Right ventricle myocardium superior (tissue), 1 donor: ENCODE measurements at regions not wholly inside any gene's neighbourhood (a gene's known extent, or its start where the extent isn't known, plus 50 kb on each side); places are given as distances from the start of the nearest gene placed in this dataset.
"Not testable (repeated sequence)": the region's sequence is repeated elsewhere in the genome, so short reads cannot be mapped to it uniquely, and the experiment has no call there.

ENCODE experiments used
- ATAC-seq: fragments of 200-7000 bp; cut with Tn5 transposase; one replicate; pipeline ENCODE4 v1.9.1; 2020; ENCODE audit warnings: mild to moderate bottlenecking; ENCODE audit not compliant: poor library complexity
- DNase-seq: peaks from one replicate; pipeline ENCODE4 v3.0.0-alpha.2; 2020
- intact Hi-C: fragments of 100-400 bp; cut with DNase I; formaldehyde crosslinking; loops from one replicate; pipeline ENCODE4 v1.11.2; 2022
- donor health status: DM: no; HTN: yes; CAD: no; lungs with severe emphysema.

- DNase-seq (no peak), ATAC-seq (no peak)
- intact Hi-C loops, result no loop called here
Measured at GRCh38 chr2:3899536-3900155, 196.3 kb downstream of the DCDC2C start.

- no peak for ATAC-seq
Measured at GRCh38 chr2:3902131-3902530, 198.8 kb downstream of the DCDC2C start.

GRCh38 chr2:3904061-3904460 lies 200.7 kb downstream of the DCDC2C start:
- intact Hi-C loops, result no loop called here
- DNase-seq (no peak), ATAC-seq (no peak)

More at GRCh38 chr2:3902131-3902530, 198.8 kb downstream of the DCDC2C start:
- DNase-seq, result no peak
- intact Hi-C loops, result no loop called here

GRCh38 chr2:3908498-3908897 lies 205.1 kb downstream of the DCDC2C start:
- ATAC-seq, intact Hi-C loops, DNase-seq: not testable (repeated sequence)

- no peak for DNase-seq
- ATAC-seq, result no peak
- intact Hi-C loops, result no loop called here
Measured at GRCh38 chr2:3911882-3912455, 208.6 kb downstream of the DCDC2C start.

- ATAC-seq (no peak), DNase-seq (no peak)
- intact Hi-C loops, result no loop called here
Measured at GRCh38 chr2:3913166-3913565, 209.8 kb downstream of the DCDC2C start.

- intact Hi-C loops, result no loop called here
- DNase-seq (no peak), ATAC-seq (no peak)
Measured at GRCh38 chr2:3914241-3914640, 210.9 kb downstream of the DCDC2C start.

GRCh38 chr2:3927031-3927430 lies 223.7 kb downstream of the DCDC2C start:
- intact Hi-C loops, result no loop called here
- ATAC-seq (no peak), DNase-seq (no peak)

- DNase-seq (no peak), ATAC-seq (no peak)
- intact Hi-C loops, result no loop called here
Measured at GRCh38 chr2:3929374-3929773, 226.0 kb downstream of the DCDC2C start.

- DNase-seq (no peak), ATAC-seq (no peak)
- intact Hi-C loops, result no loop called here
Measured at GRCh38 chr2:3930246-3930645, 226.9 kb downstream of the DCDC2C start.

GRCh38 chr2:3940661-3941060 lies 237.3 kb downstream of the DCDC2C start:
- ATAC-seq (no peak), DNase-seq (no peak)
- intact Hi-C loops, result no loop called here

- DNase-seq (no peak), ATAC-seq (no peak)
- intact Hi-C loops, result no loop called here
Measured at GRCh38 chr2:3942841-3943240, 239.5 kb downstream of the DCDC2C start.

- intact Hi-C loops, result no loop called here
- no peak for DNase-seq
- no peak for ATAC-seq
Measured at GRCh38 chr2:3944071-3944470, 240.7 kb downstream of the DCDC2C start.

GRCh38 chr2:3944841-3945240 lies 241.5 kb downstream of the DCDC2C start:
- intact Hi-C loops, result no loop called here
- no peak for DNase-seq
- no peak for ATAC-seq

- DNase-seq (no peak), ATAC-seq (no peak)
- intact Hi-C loops, result no loop called here
Measured at GRCh38 chr2:3948191-3948590, 244.8 kb downstream of the DCDC2C start.

- ATAC-seq (no peak), DNase-seq (no peak)
- intact Hi-C loops, result no loop called here
Measured at GRCh38 chr2:3951131-3951954, 248.0 kb downstream of the DCDC2C start.

GRCh38 chr2:3952866-3953516 lies 249.6 kb downstream of the DCDC2C start:
- ATAC-seq, result no peak
- no peak for DNase-seq
- intact Hi-C loops, result no loop called here

GRCh38 chr2:3954261-3954660 lies 250.9 kb downstream of the DCDC2C start:
- no peak for DNase-seq
- no peak for ATAC-seq
- intact Hi-C loops, result no loop called here

GRCh38 chr2:3956406-3956805 lies 253.0 kb downstream of the DCDC2C start:
- intact Hi-C loops, result no loop called here
- no peak for ATAC-seq

GRCh38 chr2:3956892-3957291 lies 253.5 kb downstream of the DCDC2C start:
- DNase-seq (no peak), ATAC-seq (no peak)
- intact Hi-C loops, result no loop called here

More at GRCh38 chr2:3956406-3956805, 253.0 kb downstream of the DCDC2C start:
- DNase-seq, result no peak
